GM23248 (cell line): ENCODE measurements at regions not wholly inside any gene's neighbourhood (a gene's known extent, or its start where the extent isn't known, plus 50 kb on each side); places are given as distances from the start of the nearest gene placed in this dataset.

Experiments used
- EZH2 ChIP-seq: fragments of 200-600 bp; sonication (generic); IDR thresholded peaks from 2 replicates; pipeline ENCODE4 v1.6.1; 2018; ENCODE audit warnings: antibody characterized with exemption, mild to moderate bottlenecking; ENCODE audit not compliant: insufficient read depth, poor library complexity, severe bottlenecking
- EZH2phosphoT487 ChIP-seq: fragments of 200-600 bp; sonication (generic); IDR thresholded peaks from 2 replicates; pipeline ENCODE4 v1.6.1; 2018; ENCODE audit warnings: antibody characterized with exemption, moderate library complexity, mild to moderate bottlenecking, low read depth; ENCODE audit not compliant: insufficient read depth

GRCh38 chr2:12493031-12493513 is 223.7 kb upstream of the TRIB2 start:
- TF ChIP-seq EZH2: no peak
- no peak for TF ChIP-seq EZH2phosphoT487
